ENCODE measurements at regions not wholly inside any gene's neighbourhood (a gene's known extent, or its start where the extent isn't known, plus 50 kb on each side); places are given as distances from the start of the nearest gene placed in this dataset.

- H3K27me3 ChIP-seq (ENCODE audit: control insufficient read depth, insufficient read depth, low read length), result no peaks in the 10 kb centered on the region
- DNase-seq (ENCODE audit: low read depth), result no peak
- TF ChIP-seq CTCF (IDR thresholded peaks at IDR 0.05; ENCODE audit: insufficient read depth, low read length, poor library complexity, severe bottlenecking), result no peak
- H3K36me3 ChIP-seq (ENCODE audit: control insufficient read depth, insufficient read depth, low read length), result no peaks in the 10 kb centered on the region
- H3K4me3 ChIP-seq (ENCODE audit: low read depth, low read length), result no peak overlapping the region
These were observed 64.0 kb upstream of the CHRM3 start for GRCh38 chr1:239322369-239322768.

DNA sequence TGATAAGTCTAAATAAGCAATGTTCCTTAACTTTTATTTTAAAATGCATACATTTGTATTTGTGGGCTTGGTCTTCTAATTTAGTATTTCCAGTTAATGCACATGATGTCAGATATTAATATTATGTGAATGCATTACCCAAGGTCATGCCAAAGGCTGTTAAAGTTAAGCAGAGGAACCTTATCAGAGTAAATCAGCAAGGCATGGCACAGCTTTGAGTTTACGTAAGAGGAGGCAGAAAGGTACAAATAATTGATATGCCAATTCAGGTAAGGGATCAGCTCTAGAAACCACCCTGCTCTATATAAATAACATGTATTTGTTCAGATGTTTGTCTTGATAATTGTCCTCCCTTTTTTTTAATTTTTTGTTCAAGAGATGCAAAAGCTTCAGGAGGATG is 64.5 kb upstream of the CHRM3 start:
- Histone ChIP-seq H3K4me3 (ENCODE audit: low read depth, low read length) (no peak overlapping the region), H3K27me3 (ENCODE audit: control insufficient read depth, insufficient read depth, low read length) (no peaks in the 10 kb centered on the region), H3K36me3 (ENCODE audit: control insufficient read depth, insufficient read depth, low read length) (no peaks in the 10 kb centered on the region)
- TF ChIP-seq CTCF (IDR thresholded peaks at IDR 0.05; ENCODE audit: insufficient read depth, low read length, poor library complexity, severe bottlenecking), result no peak
- DNase-seq (ENCODE audit: low read depth), result no peak

DNA sequence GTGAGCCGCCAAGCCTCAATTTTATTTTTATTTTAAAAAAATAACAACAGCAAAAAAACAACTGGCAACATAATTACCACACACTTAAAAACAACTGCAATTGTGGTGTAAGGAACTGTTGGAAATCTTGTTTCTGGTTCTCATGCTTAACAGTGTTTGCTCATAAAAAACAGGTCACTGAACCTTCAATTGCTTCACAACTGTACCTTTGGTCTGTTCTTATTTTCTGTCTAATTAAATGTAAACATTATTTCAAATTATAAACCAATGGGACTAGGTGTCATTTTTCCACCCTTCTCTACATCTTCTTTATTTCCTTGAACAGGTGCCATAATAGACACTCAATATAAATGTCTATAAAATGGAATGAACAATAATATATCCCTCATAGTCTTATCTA is 68.4 kb upstream of the CHRM3 start:
- no peak for DNase-seq (ENCODE audit: low read depth)
- TF ChIP-seq CTCF (IDR thresholded peaks at IDR 0.05; ENCODE audit: insufficient read depth, low read length, poor library complexity, severe bottlenecking), result no peak
- Histone ChIP-seq H3K36me3 (ENCODE audit: control insufficient read depth, insufficient read depth, low read length) (no peaks in the 10 kb centered on the region), H3K4me3 (ENCODE audit: low read depth, low read length) (no peak overlapping the region), H3K27me3 (ENCODE audit: control insufficient read depth, insufficient read depth, low read length) (no peaks in the 10 kb centered on the region)

DNA sequence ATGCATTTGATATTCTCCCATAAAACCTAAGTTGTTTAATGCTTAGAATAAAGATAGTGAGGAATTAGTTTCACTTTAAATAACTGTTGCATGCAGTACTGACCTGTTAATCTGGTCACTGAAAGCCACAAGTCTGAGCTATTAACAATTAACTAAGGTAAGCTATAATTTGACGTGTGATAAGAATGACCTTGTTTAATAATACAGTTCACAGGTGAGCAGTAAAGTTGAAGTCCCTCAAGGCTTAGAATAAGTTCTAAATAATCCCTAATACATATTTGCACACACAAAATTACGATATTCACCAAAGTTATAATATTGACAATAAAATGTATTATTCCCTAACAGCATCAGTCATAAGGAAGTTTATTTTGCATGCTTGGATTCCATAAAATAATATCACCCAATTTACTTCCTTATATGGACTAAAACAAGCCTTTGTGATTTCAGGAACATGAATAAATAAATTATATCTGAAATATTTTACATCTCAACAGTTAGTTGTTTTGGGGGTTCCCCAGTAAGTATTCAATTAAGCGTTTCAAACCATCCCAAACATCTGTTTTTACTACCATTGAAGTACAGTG is 70.6 kb upstream of the CHRM3 start:
- no peak overlapping the region for H3K4me3 ChIP-seq (ENCODE audit: low read depth, low read length)
- H3K27me3 ChIP-seq (ENCODE audit: control insufficient read depth, insufficient read depth, low read length), result no peaks in the 10 kb centered on the region
- no peak for TF ChIP-seq CTCF (IDR thresholded peaks at IDR 0.05; ENCODE audit: insufficient read depth, low read length, poor library complexity, severe bottlenecking)
- no peak for DNase-seq (ENCODE audit: low read depth)
- H3K36me3 ChIP-seq (ENCODE audit: control insufficient read depth, insufficient read depth, low read length), result no peaks in the 10 kb centered on the region

DNA sequence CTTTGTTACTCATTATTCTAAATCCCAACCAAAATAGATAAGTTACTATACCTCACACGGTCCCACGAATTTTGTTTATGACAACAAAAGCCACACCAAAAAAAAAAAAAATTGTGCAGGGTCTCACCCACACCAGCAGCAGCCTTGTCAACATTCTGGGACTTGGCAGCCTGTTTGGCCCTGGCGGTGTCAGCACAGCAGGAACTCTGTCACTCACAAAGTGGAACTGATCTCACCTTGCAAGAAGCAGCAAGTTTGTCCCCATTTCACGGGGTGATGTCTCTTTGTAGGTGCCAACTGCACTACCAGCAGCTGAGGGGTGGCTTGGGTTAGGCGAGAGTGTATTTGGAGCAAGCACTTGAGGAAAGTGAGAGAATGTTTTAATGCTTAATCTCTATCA is 75.0 kb upstream of the CHRM3 start:
- DNase-seq (ENCODE audit: low read depth), result no peak
- H3K4me3 ChIP-seq (ENCODE audit: low read depth, low read length), result no peak overlapping the region

More for the DNA sequence above, 75.0 kb upstream of the CHRM3 start:
- Histone ChIP-seq H3K27me3 (ENCODE audit: control insufficient read depth, insufficient read depth, low read length) (no peaks in the 10 kb centered on the region), H3K36me3 (ENCODE audit: control insufficient read depth, insufficient read depth, low read length) (no peaks in the 10 kb centered on the region)
- no peak for TF ChIP-seq CTCF (IDR thresholded peaks at IDR 0.05; ENCODE audit: insufficient read depth, low read length, poor library complexity, severe bottlenecking)

All from kidney epithelial cell (primary cell).